ENCODE measurements at regions not wholly inside any gene's neighbourhood (a gene's known extent, or its start where the extent isn't known, plus 50 kb on each side); places are given as distances from the start of the nearest gene placed in this dataset.

- TF ChIP-seq CTCF (IDR thresholded peaks at IDR 0.05): no peak
- TF ChIP-seq POLR2AphosphoS5 (IDR thresholded peaks at IDR 0.05): no peak
- TF ChIP-seq EP300 (IDR thresholded peaks at IDR 0.05; ENCODE audit: low read depth): no peak
These were observed 67.1 kb upstream of the HABP2 start for GRCh38 chr10:113485736-113486135.
